Adrenal gland (tissue), 9 donors: ENCODE measurements at regions not wholly inside any gene's neighbourhood (a gene's known extent, or its start where the extent isn't known, plus 50 kb on each side); places are given as distances from the start of the nearest gene placed in this dataset.

Experiments
- DNase-seq, 7 donors: peaks; one replicate each; pipeline ENCODE4 v3.0.0-alpha.2; 2019 to 2020
- H3K27ac ChIP-seq, 5 donors: fragments of 200-600 bp; sonication (generic) in 4 of 5; 1 replicate in 3 of 5; 2 replicates in 2 of 5; pipeline versions ENCODE4 v1.5.1 to v1.8.0; 2016 to 2020; ENCODE audit warnings: mild to moderate bottlenecking in 1 of 5
- H3K27me3 ChIP-seq: fragments of 200-600 bp; 2 replicates; pipeline ENCODE4 v1.8.0; 2021
- H3K36me3 ChIP-seq, 2 donors: fragments of 200-600 bp; replicated peaks in 1 of 2; 1 replicate in 1 of 2; 2 replicates in 1 of 2; pipeline versions ENCODE4 v1.5.1 to v1.8.0; 2018 to 2022
- H3K4me1 ChIP-seq, 2 donors: fragments of 200-600 bp; replicated peaks in 1 of 2; 1 replicate in 1 of 2; 2 replicates in 1 of 2; pipeline versions ENCODE4 v1.5.1 to v1.8.0; 2018 to 2021
- H3K4me3 ChIP-seq, 4 donors: fragments of 200-600 bp; sonication (generic) in 3 of 4; one replicate each; pipeline ENCODE4 v1.5.1; 2016 to 2018
- H3K9me3 ChIP-seq, 3 donors: fragments of 200-600 bp; sonication (generic) in 1 of 3; replicated peaks in 1 of 3; 1 replicate in 2 of 3; 2 replicates in 1 of 3; pipeline versions ENCODE4 v1.5.1 to v1.8.0; 2016 to 2021
- CTCF ChIP-seq, 6 experiments: fragments of 450-650 bp in 4 of 6; fragments of 200-600 bp in 2 of 6; sonication (generic) in 1 of 6; IDR thresholded peaks; 1 replicate in 5 of 6; 2 replicates in 1 of 6; pipeline versions ENCODE4 v1.5.1 to v1.8.0; 2016 to 2021; ENCODE audit warnings: antibody characterized with exemption in 6 of 6, mild to moderate bottlenecking in 2 of 6, moderate library complexity in 1 of 6
- POLR2A ChIP-seq, 2 donors: fragments of 450-650 bp; IDR thresholded peaks; one replicate each; pipeline ENCODE4 v1.6.1; 2017; ENCODE audit warnings: antibody characterized with exemption in 2 of 2, mild to moderate bottlenecking in 2 of 2, moderate library complexity in 1 of 2
- WGBS, 4 donors: extraction: QIAGEN DNeasy Blood & Tissue Kit in 2 of 4; methylation state at CpG; one replicate each; pipeline versions ENCODE4 v1.1.5 to v1.1.7; 2013 to 2017; 5-methylcytosine and 5-hydroxymethylcytosine counted together
- intact Hi-C, 2 donors: fragments of 100-400 bp; cut with DNase I; formaldehyde crosslinking; loops; one replicate each; pipeline versions ENCODE4 v1.14.1 to v1.15.0; 2022 to 2023
- donor health status: healthy with polysubstance abuse.
- donor health status: Bipolar disorder and iron deficiency.
- donor health status: DM: yes; HTN: yes; CAD: no.
- donor health status: DM: no; HTN: no; CAD: no.
- donor health status: DM: no; HTN: no; CAD: no.

DNA sequence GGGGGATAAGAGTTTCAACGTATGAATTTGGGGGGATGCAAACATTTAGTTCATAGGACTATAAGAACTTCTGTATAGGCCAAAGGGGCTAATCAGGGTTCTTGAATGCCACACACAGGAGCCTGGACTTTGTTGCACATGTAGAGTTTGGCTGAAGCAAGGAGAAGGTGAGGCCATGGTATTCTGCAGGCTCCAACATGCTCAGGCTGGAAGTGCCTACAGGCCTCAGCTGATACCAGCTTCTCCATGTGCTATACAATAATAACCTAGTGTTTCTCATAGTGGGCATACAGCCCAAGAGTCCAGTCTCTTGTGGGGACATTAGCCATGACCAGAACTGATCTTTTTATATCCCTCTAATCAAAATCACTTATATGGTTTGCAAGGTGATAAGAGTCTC is 399.7 kb upstream of the MCTP2 start:
- no peaks in the 10 kb centered on the region for H3K36me3 ChIP-seq
- TF ChIP-seq CTCF (IDR thresholded peaks at IDR 0.05) (no peak), POLR2A (IDR thresholded peaks at IDR 0.05) (no peak)
- no peak overlapping the region for H3K27ac ChIP-seq
- no peak for DNase-seq
- intact Hi-C loops, result no loop called here
- no peaks in the 10 kb centered on the region for H3K27me3 ChIP-seq
- WGBS, 4 donors, result 74 to 78% (median 76%) methylated on average over 1 of the region's 1 CpG
- H3K4me1 ChIP-seq, result no peaks in the 10 kb centered on the region
- no peak overlapping the region for H3K4me3 ChIP-seq
- no peaks in the 10 kb centered on the region for H3K9me3 ChIP-seq

DNA sequence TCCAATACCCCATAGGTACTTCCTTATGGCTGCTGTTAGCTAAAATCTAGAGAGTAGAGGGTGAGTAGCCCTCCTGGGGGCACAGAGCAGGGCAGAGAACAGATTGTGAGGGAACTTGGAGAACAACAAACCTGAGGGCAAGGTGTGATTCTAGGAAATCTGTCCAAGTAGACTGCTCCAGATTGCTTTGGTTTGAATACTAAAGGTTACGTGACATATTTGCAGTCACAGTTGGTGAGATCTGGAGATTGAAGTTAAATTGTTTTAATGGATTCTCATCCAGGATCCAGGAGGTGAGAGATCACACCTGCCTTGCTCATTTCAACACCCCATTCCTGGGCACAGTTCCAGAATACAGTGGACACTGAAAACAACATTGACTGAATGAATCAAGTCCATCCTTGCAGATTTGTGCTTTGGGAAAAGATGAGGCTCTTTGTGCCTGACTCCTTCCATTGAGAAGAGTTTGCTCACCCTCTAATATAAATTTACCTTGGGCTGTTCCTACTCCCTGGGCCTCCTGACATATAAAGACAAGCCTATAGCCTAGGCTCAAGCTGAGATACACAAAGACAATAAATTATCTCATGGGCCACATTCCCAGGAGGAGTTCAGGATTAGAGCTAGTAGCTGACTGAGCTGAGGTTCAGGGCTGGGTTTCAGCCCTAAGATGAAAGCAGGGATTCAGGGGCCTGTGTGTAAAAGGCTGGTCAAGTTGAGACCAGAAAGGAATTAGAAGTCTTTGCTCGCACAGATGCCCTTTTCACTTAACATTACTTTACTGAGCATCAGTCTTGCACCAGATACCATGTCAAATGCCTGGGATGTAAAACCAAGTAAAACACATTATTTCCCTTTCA is 400.9 kb upstream of the MCTP2 start:
- intact Hi-C loops, result no loop called here
- H3K36me3 ChIP-seq, result no peaks in the 10 kb centered on the region
- no peaks in the 10 kb centered on the region for H3K27me3 ChIP-seq
- no peak overlapping the region for H3K27ac ChIP-seq
- H3K9me3 ChIP-seq, result no peaks in the 10 kb centered on the region
- 95 to 97% (median 96%) methylated on average over 2 of the region's 2 CpGs for WGBS, 4 donors
- H3K4me1 ChIP-seq, result no peaks in the 10 kb centered on the region
- TF ChIP-seq POLR2A (IDR thresholded peaks at IDR 0.05), result no peak
- TF ChIP-seq CTCF (IDR thresholded peaks at IDR 0.05), result no peak
- no peak overlapping the region for H3K4me3 ChIP-seq
- DNase-seq, result no peak

DNA sequence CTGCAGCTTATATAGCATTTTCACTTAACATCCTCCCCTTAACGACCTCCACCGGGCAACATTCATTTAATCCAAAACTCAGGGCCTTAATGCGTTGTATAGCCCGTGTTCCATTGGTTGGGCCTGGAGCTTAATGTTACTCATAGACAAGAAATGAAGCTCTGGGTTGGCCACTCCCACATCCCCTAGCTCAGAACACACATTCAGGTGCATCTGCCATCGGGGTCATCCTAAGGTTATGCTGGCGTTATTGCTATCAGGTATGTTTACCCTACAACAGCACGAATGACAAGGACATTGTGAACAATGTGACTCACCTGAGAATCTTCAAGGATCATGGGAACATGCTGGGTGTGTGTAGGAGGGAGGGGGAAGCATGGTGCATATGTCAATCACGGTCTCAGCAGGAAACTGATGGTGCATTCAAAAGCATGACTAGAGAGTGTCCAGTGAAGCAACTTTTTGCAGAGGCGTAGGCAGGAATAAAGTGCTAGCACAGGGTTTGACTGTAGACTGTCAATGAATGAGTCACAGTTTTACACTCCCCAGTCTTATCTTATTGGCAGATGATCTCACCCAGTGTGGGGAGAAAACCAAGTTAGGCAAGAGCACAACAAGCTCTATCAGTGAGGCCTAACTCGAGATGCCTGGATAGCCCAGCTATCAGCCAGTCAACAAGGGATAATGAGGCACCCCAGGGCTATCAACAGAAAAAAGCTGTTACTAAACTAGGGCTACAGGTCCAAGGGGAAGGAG is 402.1 kb upstream of the MCTP2 start:
- TF ChIP-seq POLR2A (IDR thresholded peaks at IDR 0.05) (no peak), CTCF (IDR thresholded peaks at IDR 0.05) (no peak)

DNA sequence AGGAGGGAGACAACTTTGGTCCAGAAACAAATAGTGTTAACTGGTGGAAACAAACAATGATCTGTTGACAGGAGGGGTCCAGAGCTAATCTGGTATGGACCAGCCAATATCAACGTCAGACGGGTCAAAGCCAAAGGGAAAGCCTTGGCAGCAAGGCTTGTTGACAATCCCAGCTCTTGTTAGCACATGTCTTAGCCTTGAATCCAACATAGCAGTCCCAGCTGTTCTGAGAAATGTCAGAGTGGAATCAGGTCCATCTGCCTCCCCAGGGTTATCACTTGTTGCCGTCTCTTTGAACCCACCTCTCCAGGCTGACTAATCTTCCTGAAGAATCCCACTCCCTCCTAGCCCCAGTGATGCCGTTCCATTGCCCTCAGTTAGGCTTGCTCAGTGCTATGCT is 404.6 kb upstream of the MCTP2 start:
- intact Hi-C loops, result no loop called here
- no peak for TF ChIP-seq CTCF (IDR thresholded peaks at IDR 0.05)
- no peak for TF ChIP-seq POLR2A (IDR thresholded peaks at IDR 0.05)
- H3K4me1 ChIP-seq, result no peaks in the 10 kb centered on the region

More for the DNA sequence above, 402.1 kb upstream of the MCTP2 start:
- no peak overlapping the region for H3K27ac ChIP-seq
- no peaks in the 10 kb centered on the region for H3K27me3 ChIP-seq
- intact Hi-C loops, result no loop called here
- 67 to 74% (median 71%) methylated on average over 10 of the region's 10 CpGs for WGBS, 4 donors
- peak in 5 of 7 donors; percentile 16 to 48 (median 37) for DNase-seq
- H3K4me1 ChIP-seq, result no peaks in the 10 kb centered on the region
- no peaks in the 10 kb centered on the region for H3K36me3 ChIP-seq
- no peak overlapping the region for H3K4me3 ChIP-seq
- H3K9me3 ChIP-seq, result no peaks in the 10 kb centered on the region

More for the DNA sequence above, 404.6 kb upstream of the MCTP2 start:
- Histone ChIP-seq H3K36me3 (no peaks in the 10 kb centered on the region), H3K9me3 (no peaks in the 10 kb centered on the region), H3K4me3 (no peak overlapping the region), H3K27me3 (no peaks in the 10 kb centered on the region), H3K27ac (no peak overlapping the region)
- no peak for DNase-seq
- 42 to 70% (median 58%) methylated on average over 4 of the region's 4 CpGs for WGBS, 4 donors
